Mesodermal cell (in vitro differentiated cells): ENCODE measurements at regions not wholly inside any gene's neighbourhood (a gene's known extent, or its start where the extent isn't known, plus 50 kb on each side); places are given as distances from the start of the nearest gene placed in this dataset.

Experiments used
- H3K27ac ChIP-seq: 2 replicates; pipeline ENCODE4 v1.7.0; 2013; ENCODE audit warnings: mild to moderate bottlenecking, low read depth, low read length, moderate library complexity; ENCODE audit not compliant: severe bottlenecking
- H3K36me3 ChIP-seq: 2 replicates; pipeline ENCODE4 v1.7.1; 2013; ENCODE audit warnings: mild to moderate bottlenecking, low read length, moderate library complexity; ENCODE audit not compliant: control insufficient read depth, insufficient read depth
- H3K4me1 ChIP-seq: one replicate; pipeline ENCODE4 v1.7.1; 2013; ENCODE audit warnings: mild to moderate bottlenecking, low read length; ENCODE audit not compliant: insufficient read depth, control insufficient read depth, poor library complexity, severe bottlenecking
- H3K4me3 ChIP-seq: 2 replicates; pipeline ENCODE4 v1.7.0; 2013; ENCODE audit warnings: low read length, control low read depth, mild to moderate bottlenecking; ENCODE audit not compliant: insufficient read depth, poor library complexity, severe bottlenecking; ENCODE audit errors: extremely low read depth
- H3K9me3 ChIP-seq: 2 replicates; pipeline ENCODE4 v1.7.1; 2013; ENCODE audit warnings: mild to moderate bottlenecking, low read length, moderate library complexity; ENCODE audit not compliant: control insufficient read depth
- WGBS, 2 experiments: methylation state at CpG; one replicate each; pipeline ENCODE4 v1.1.5; 2013; ENCODE audit warnings: missing lambda C conversion rate in 2 of 2; ENCODE audit not compliant: insufficient coverage in 2 of 2; 5-methylcytosine and 5-hydroxymethylcytosine counted together

DNA sequence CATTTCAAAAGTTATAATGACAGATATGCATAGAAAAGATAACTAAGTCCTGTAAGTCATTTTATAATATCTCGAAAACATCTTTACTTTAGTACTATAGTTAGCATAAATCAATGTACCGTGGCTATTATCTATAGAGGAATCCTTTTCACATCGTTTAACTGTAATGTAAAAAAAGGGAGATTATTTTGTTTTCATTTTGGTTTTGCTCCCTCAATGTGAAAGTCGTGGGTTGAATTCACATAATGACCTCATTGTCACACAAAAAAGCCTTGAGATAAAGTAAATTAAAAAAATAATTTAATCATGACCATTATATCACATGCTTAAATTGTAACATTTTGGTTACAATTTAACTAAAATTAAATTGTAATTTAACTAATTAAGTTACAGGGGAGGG, 560.5 kb upstream of the POT1 start:
- WGBS, 2 experiments: no CpG with 5 or more reads among the region's 4 CpGs
- Histone ChIP-seq H3K4me1 (no peaks in the 10 kb centered on the region), H3K36me3 (no peaks in the 10 kb centered on the region)

DNA sequence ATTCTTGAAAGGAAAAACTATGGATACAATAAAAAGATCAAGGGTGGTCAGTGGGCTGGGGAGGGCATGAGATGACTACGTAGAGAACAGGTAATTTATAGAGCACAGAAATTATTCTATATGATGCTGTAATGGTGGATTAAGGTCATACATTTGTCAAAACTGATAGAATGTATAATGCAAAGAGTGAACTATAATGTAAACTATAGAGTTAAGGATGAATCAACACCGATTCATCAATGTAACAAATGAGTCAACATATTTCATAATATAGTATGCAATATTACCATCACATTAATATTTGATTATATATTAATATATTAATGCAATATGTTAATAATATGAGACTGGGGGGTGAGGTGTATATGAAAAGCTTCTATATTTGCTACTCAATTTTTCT, 555.6 kb upstream of the POT1 start:
- H3K4me3 ChIP-seq: no peak overlapping the region
- no peaks in the 10 kb centered on the region for H3K9me3 ChIP-seq
- no peaks in the 10 kb centered on the region for H3K36me3 ChIP-seq
- 100% methylated on average over 1 of the region's 2 CpGs for WGBS, 2 experiments
- no peaks in the 10 kb centered on the region for H3K4me1 ChIP-seq
- H3K27ac ChIP-seq: no peak overlapping the region

More for the DNA sequence above, 560.5 kb upstream of the POT1 start:
- H3K27ac ChIP-seq: no peak overlapping the region
- no peaks in the 10 kb centered on the region for H3K9me3 ChIP-seq
- no peak overlapping the region for H3K4me3 ChIP-seq

DNA sequence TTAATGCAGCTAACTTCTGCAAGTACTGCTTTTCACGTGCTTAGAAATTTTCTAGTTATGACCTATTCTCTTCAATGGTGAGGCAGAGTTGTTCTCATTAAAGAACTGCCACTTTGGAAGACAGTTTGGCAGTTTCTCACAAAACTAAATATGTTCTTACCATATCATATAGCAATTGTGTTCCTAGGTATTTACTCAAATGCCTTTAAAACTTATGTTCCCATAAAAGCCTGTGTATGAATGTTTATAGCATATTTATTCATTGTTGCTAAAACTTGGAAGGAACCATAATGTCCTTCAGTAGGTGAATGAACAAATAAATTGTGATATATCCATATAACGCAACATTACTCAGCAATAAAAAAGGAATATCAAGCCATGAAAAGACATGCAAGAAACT, 555.1 kb upstream of the POT1 start:
- no peak overlapping the region for H3K4me3 ChIP-seq
- no peaks in the 10 kb centered on the region for H3K4me1 ChIP-seq
- WGBS, 2 experiments: 100% methylated on average over 1 of the region's 2 CpGs; no CpG with 5 or more reads in 1 of the 2 experiments
- H3K9me3 ChIP-seq: no peaks in the 10 kb centered on the region
- no peak overlapping the region for H3K27ac ChIP-seq
- no peaks in the 10 kb centered on the region for H3K36me3 ChIP-seq

DNA sequence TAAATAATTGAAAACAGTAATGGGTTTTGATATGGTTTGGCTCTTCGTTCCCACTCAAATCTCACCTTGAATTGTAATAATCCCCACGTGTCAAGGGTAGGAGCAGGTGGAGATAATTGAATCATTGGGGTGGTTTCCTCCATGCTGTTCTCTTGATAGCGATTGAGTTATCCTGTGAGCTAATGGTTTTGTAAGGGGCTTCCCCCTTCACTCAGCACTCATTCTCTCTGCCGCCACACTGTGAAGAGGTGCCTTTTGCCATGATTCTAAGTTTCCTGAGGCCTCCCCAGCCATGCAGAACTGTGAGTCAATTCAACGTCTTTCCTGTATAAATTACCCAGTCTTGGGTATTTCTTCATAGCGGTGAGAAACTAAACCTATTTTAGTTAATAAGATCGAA, 551.7 kb upstream of the POT1 start:
- Histone ChIP-seq H3K36me3 (no peaks in the 10 kb centered on the region), H3K4me1 (no peaks in the 10 kb centered on the region), H3K9me3 (no peaks in the 10 kb centered on the region), H3K4me3 (no peak overlapping the region), H3K27ac (no peak overlapping the region)
- 94 to 100% methylated on average over 2 of the region's 7 CpGs for WGBS, 2 experiments

DNA sequence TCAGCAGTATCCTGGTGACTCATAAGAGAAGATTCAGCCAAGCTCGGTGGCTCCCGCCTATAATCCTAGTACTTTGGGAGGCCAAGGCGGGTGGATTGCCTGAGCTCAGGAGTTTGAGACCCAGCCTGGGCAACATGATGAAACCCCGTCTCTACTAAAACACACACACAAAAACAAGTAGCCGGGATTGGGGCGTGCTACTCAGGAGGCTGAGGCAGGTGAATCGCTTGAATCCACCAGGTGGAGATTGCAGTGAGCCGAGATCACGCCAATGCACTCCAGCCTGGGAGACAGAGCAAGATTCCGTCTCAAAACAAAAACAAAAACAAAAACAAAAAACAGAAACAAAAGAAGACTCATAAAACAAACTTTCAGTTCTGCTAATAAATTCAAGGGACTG, 551.1 kb upstream of the POT1 start:
- Histone ChIP-seq H3K4me1 (no peaks in the 10 kb centered on the region), H3K27ac (no peak overlapping the region), H3K9me3 (no peaks in the 10 kb centered on the region), H3K4me3 (no peak overlapping the region), H3K36me3 (no peaks in the 10 kb centered on the region)
- WGBS, 2 experiments: 91 to 96% methylated on average over 6 to 9 of the region's 10 CpGs

DNA sequence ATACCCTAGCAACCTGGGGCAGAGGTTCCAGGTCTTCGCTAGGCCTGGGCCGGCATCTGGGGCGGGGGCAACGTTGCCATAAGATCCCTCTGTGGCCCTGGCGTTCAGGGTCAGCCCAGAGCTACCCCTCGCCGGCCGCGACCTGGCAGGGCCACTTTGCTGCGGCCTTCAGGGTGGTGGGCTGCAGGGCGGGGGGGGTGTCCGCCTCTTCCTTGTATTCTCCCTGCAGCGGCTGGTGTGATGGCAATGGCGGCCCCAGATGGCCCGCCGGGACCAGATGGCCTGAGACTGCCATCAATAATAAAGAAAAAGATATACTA, 539.2 kb upstream of the POT1 start:
- no peaks in the 10 kb centered on the region for H3K4me1 ChIP-seq
- H3K4me3 ChIP-seq: no peak overlapping the region
- no peak overlapping the region for H3K27ac ChIP-seq
- no peaks in the 10 kb centered on the region for H3K9me3 ChIP-seq
- H3K36me3 ChIP-seq: no peaks in the 10 kb centered on the region
- 85 to 100% methylated on average over 5 to 10 of the region's 16 CpGs for WGBS, 2 experiments

DNA sequence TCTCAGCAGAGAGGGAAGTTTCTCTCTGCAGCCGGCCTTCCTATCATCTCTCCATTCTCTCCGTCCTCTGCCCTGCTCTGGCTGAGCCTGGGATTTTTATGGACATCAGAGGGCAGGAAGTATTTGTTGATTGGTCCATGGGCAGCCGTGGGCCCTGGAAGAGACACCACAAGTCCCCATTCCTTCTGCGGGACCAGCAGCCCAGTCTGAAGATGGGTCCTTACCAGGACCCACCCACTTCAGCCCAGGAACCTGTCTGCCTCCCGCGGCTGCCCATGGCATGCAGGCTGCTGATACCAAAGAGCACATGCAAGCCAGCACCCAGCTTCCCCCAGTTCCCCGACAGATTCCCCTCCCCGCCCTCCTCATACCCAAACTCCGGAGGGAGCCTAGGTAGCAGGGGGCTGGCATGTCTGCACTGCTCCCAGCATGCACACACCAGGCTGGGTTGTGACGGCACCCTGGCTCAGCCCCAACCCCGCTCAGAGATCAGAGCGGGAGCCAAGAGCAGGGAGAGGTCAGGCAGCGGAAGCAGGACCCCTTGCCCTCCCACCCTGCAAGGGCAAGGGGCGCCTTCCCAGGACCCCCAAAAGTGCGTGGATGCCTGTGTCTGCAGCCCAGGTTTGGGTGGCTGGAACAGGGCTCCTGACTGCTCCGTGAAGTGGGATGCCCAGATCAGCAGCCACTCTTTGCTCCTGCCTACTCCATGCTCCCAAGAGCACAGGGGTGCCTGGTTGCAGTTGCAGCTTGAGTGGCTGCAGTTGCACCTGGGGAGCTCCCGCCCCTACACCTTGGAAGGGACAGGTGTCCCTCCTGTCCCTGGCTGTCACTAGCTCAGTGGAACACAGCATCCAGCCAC, 538.6 kb upstream of the POT1 start:
- Histone ChIP-seq H3K4me3 (no peak overlapping the region), H3K27ac (no peak overlapping the region), H3K36me3 (no peaks in the 10 kb centered on the region), H3K4me1 (no peaks in the 10 kb centered on the region), H3K9me3 (no peaks in the 10 kb centered on the region)
- 87 to 91% methylated on average over 10 to 11 of the region's 17 CpGs for WGBS, 2 experiments

DNA sequence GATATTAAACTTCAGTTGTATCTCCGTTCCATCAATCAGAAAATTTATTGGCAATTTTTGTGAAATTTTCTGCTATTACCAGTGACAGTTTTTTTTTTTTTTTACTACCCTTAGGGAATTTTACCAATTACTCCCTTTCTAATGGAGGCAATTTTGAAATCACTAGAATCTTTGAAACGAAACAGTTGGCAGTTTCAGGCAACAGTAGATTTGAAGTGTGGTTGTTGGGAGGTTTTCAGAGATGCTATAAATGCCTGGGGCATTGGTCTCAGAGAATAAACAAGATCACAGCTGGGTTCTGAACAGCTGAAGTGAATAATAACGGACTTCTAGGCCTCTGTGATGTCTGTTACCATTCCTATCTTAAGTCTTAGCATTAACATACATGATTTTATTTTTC, 535.9 kb upstream of the POT1 start:
- Histone ChIP-seq H3K9me3 (no peaks in the 10 kb centered on the region), H3K36me3 (no peaks in the 10 kb centered on the region), H3K4me1 (no peaks in the 10 kb centered on the region), H3K4me3 (no peak overlapping the region), H3K27ac (no peak overlapping the region)
- 100% methylated on average over 1 of the region's 3 CpGs; no CpG with 5 or more reads in 1 of the 2 experiments for WGBS, 2 experiments

DNA sequence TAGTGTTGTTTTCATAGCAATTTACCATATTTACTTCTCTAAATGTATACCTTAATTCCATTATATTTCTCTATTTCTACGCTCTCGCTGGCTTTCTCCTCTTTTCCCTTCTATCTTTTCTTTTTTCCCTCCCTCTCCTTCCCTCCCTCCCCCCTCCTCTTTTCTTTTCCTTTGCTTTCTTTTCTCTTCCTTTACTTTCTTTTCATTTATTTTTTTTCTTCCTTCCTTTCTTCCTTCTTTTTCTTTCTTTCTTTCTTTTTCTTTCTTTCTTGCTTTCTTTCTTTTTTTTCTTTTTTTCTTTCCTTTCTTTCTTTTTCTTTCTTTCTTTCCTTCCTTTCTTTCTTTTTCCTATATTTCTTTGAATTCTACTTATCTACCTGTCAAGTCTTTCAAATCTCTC, 533.0 kb upstream of the POT1 start:
- Histone ChIP-seq H3K36me3 (no peaks in the 10 kb centered on the region), H3K27ac (no peak overlapping the region), H3K9me3 (peaks cover 5% of the 10 kb centered on the region), H3K4me1 (no peaks in the 10 kb centered on the region), H3K4me3 (no peak overlapping the region)
- WGBS, 2 experiments: 100% methylated on average over 2 of the region's 2 CpGs

DNA sequence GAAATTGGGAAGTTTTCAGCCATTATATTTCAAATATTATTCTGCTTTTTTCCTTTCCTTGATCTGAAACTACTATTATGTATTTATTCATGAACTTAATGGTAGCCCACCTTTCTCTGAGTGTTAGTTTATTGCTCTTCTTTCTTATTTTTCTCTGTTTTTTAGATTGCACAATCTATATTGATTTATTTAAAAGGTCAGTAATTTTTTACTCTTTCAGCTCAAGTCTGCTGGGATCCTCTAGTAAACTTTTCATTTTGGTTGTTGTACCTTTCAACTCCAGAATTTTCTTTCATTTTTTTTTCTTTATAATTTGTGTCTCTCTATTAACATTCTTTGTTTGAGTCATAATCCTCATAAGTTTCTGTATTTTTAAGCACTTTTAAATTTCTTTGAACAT, 529.4 kb upstream of the POT1 start:
- H3K9me3 ChIP-seq: peaks cover 5% of the 10 kb centered on the region
- no peaks in the 10 kb centered on the region for H3K4me1 ChIP-seq
- H3K4me3 ChIP-seq: no peak overlapping the region

DNA sequence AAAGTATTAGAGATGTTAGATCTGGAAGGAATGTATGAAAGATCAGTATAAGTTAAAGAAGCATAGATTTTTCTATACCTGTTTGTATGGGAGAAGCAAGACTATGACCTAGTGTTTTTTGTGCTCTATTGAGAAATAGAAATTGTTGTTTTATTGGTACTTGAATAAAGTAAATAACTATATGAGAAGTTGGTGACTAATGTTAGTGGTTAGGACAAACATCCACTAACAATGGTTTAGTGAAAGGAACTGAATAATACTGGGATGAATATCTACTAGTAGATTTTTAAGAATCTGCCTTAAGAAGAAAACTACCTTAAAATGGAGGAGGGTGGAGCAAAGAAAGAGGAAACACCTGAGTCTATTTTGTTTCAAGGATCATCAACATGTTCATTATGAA, 521.1 kb upstream of the POT1 start:
- no peaks in the 10 kb centered on the region for H3K4me1 ChIP-seq
- no peaks in the 10 kb centered on the region for H3K36me3 ChIP-seq
- H3K27ac ChIP-seq: no peak overlapping the region
- no peaks in the 10 kb centered on the region for H3K9me3 ChIP-seq
- H3K4me3 ChIP-seq: no peak overlapping the region

More for the DNA sequence above, 529.4 kb upstream of the POT1 start:
- Histone ChIP-seq H3K36me3 (no peaks in the 10 kb centered on the region), H3K27ac (no peak overlapping the region)
